SK-N-SH (cell line): ENCODE measurements at regions not wholly inside any gene's neighbourhood (a gene's known extent, or its start where the extent isn't known, plus 50 kb on each side); places are given as distances from the start of the nearest gene placed in this dataset.

Experiments used
- CTCF ChIA-PET: fragments of 300-600, 350-600 bp; formaldehyde crosslinking; extraction: SDS; loops from one replicate; lab custom pipeline; 2021; lab: Yijun Ruan, JAX
- POLR2A ChIA-PET: fragments of 350-600 bp; sonication (Branson Sonifier 250); formaldehyde crosslinking; extraction: SDS; loops from one replicate; lab custom pipeline; 2020; ENCODE audit warnings: antibody characterized with exemption, inconsistent platforms; lab: Yijun Ruan, JAX
- DNase-seq: peaks from one replicate; pipeline ENCODE4 v3.0.0; 2012
- H2AFZ ChIP-seq: fragments of 200-600 bp; sonication (generic); 2 replicates; pipeline ENCODE4 v1.8.1; 2016; ENCODE audit warnings: antibody characterized with exemption, mild to moderate bottlenecking, low read depth
- H3F3A ChIP-seq: fragments of 200-600 bp; sonication (generic); replicated peaks from 2 replicates; pipeline ENCODE3; 2016; ENCODE audit warnings: antibody characterized with exemption, mild to moderate bottlenecking; ENCODE audit not compliant: insufficient read depth
- H3K27ac ChIP-seq, 2 experiments: fragments of 200-500 bp in 1 of 2; fragments of 200-600 bp in 1 of 2; sonication (Bioruptor generic) in 1 of 2; sonication (generic), shearing (Covaris generic) in 1 of 2; 2 replicates each; pipeline versions ENCODE4 v1.5.1 to v1.6.1; 2014 to 2016; ENCODE audit warnings: low read depth in 2 of 2, inconsistent platforms in 1 of 2, low read length in 1 of 2, mild to moderate bottlenecking in 1 of 2, mixed read lengths in 1 of 2
- H3K27me3 ChIP-seq: fragments of 200-600 bp; sonication (generic), shearing (Covaris generic); 2 replicates; pipeline ENCODE4 v1.6.1; 2016; ENCODE audit warnings: mixed run types; ENCODE audit not compliant: insufficient read depth
- H3K36me3 ChIP-seq, 2 experiments: fragments of 200-500 bp in 1 of 2; fragments of 200-600 bp in 1 of 2; sonication (Bioruptor generic) in 1 of 2; sonication (generic) in 1 of 2; replicated peaks in 1 of 2; 2 replicates each; pipeline versions ENCODE3 to v1.5.1; 2014 to 2016; ENCODE audit warnings: low read length in 1 of 2, mild to moderate bottlenecking in 1 of 2; ENCODE audit not compliant: insufficient read depth in 2 of 2, control insufficient read depth in 1 of 2
- H3K4me1 ChIP-seq, 2 experiments: fragments of 200-500 bp in 1 of 2; fragments of 200-600 bp in 1 of 2; sonication (Bioruptor generic) in 1 of 2; sonication (generic), shearing (Covaris generic) in 1 of 2; 2 replicates each; pipeline versions ENCODE4 v1.5.1 to v1.6.1; 2014 to 2016; ENCODE audit warnings: low read depth in 1 of 2, low read length in 1 of 2, mixed run types in 1 of 2; ENCODE audit not compliant: insufficient read depth in 2 of 2, control insufficient read depth in 1 of 2
- H3K4me2 ChIP-seq: fragments of 200-600 bp; sonication (generic), shearing (Covaris generic); 2 replicates; pipeline ENCODE4 v1.6.1; 2017; ENCODE audit warnings: mixed run types
- H3K4me3 ChIP-seq, 2 experiments: fragments of 200-500 bp in 1 of 2; fragments of 200-600 bp in 1 of 2; sonication (Bioruptor generic) in 1 of 2; sonication (generic), shearing (Covaris generic) in 1 of 2; 2 replicates each; pipeline versions ENCODE4 v1.5.1 to v1.8.1; 2014 to 2016; ENCODE audit warnings: low read depth in 2 of 2, inconsistent platforms in 1 of 2, low read length in 1 of 2, mild to moderate bottlenecking in 1 of 2, mixed read lengths in 1 of 2, moderate library complexity in 1 of 2
- H3K79me2 ChIP-seq: fragments of 200-600 bp; sonication (generic); 2 replicates; pipeline ENCODE4 v1.8.1; 2017; ENCODE audit warnings: mild to moderate bottlenecking; ENCODE audit not compliant: insufficient read depth
- H3K9ac ChIP-seq: fragments of 200-600 bp; sonication (generic); 2 replicates; pipeline ENCODE4 v1.6.1; 2017; ENCODE audit warnings: mixed run types
- H3K9me2 ChIP-seq: fragments of 200-600 bp; sonication (generic); 2 replicates; pipeline ENCODE4 v1.6.1; 2017; ENCODE audit warnings: mixed run types
- H3K9me3 ChIP-seq: fragments of 200-600 bp; sonication (generic); 2 replicates; pipeline ENCODE4 v1.6.1; 2017; ENCODE audit warnings: mixed run types, mild to moderate bottlenecking, moderate library complexity
- H4K20me1 ChIP-seq: fragments of 200-600 bp; sonication (generic); 2 replicates; pipeline ENCODE4 v1.6.1; 2017; ENCODE audit warnings: mild to moderate bottlenecking, mixed run types; ENCODE audit not compliant: insufficient read depth
- CHD2 ChIP-seq: fragments of 150-350 bp; IDR thresholded peaks from 2 replicates; pipeline ENCODE4 v1.6.1; 2018; ENCODE audit warnings: low read length; ENCODE audit not compliant: partially characterized antibody
- CTCF ChIP-seq: fragments of 200-600 bp; sonication (generic); IDR thresholded peaks from 2 replicates; pipeline ENCODE4 v1.6.1; 2017; ENCODE audit warnings: antibody characterized with exemption, mild to moderate bottlenecking, moderate library complexity
- ELF1 ChIP-seq: IDR thresholded peaks from 2 replicates; pipeline ENCODE4 v1.4.0; 2012
- EP300 ChIP-seq, 2 experiments: IDR thresholded peaks; 2 replicates each; pipeline versions ENCODE4 v1.4.0 to v1.6.1; 2012; ENCODE audit warnings: borderline replicate concordance in 1 of 2, low read depth in 1 of 2, low read length in 1 of 2
- EZH2phosphoT487 ChIP-seq: fragments of 200-600 bp; sonication (generic); IDR thresholded peaks from 2 replicates; pipeline ENCODE4 v1.6.1; 2017; ENCODE audit warnings: low read depth, mixed run types, mild to moderate bottlenecking, antibody characterized with exemption, moderate library complexity, borderline replicate concordance
- FOXJ3 ChIP-seq: sonication (generic); formaldehyde crosslinking; IDR thresholded peaks from 2 replicates; pipeline ENCODE4 v1.5.1; 2020; ENCODE audit warnings: mild to moderate bottlenecking, missing genetic modification reagents
- FOXM1 ChIP-seq: IDR thresholded peaks from 2 replicates; pipeline ENCODE4 v1.4.0; 2012; ENCODE audit warnings: low read depth, mild to moderate bottlenecking
- GATA2 ChIP-seq: sonication (generic); formaldehyde crosslinking; IDR thresholded peaks from 2 replicates; pipeline ENCODE4 v1.5.0; 2020; ENCODE audit warnings: mild to moderate bottlenecking, missing genetic modification reagents
- JUND ChIP-seq: IDR thresholded peaks from 2 replicates; pipeline ENCODE4 v1.4.0; 2012
- MAX ChIP-seq: IDR thresholded peaks from 2 replicates; pipeline ENCODE4 v1.4.0; 2012; ENCODE audit warnings: low read depth
- MEF2A ChIP-seq: IDR thresholded peaks from 2 replicates; pipeline ENCODE4 v1.4.0; 2012; ENCODE audit warnings: low read depth, borderline replicate concordance
- MXI1 ChIP-seq: IDR thresholded peaks from 2 replicates; pipeline ENCODE4 v1.6.1; 2012; ENCODE audit warnings: mild to moderate bottlenecking, low read depth, low read length, improper control_type of control experiment
- NRF1 ChIP-seq: IDR thresholded peaks from 2 replicates; pipeline ENCODE4 v1.6.1; 2012; ENCODE audit warnings: low read depth, mild to moderate bottlenecking, low read length
- PBX3 ChIP-seq: IDR thresholded peaks from 2 replicates; pipeline ENCODE4; 2012
- RAD21 ChIP-seq: IDR thresholded peaks from 2 replicates; pipeline ENCODE4 v1.6.1; 2012; ENCODE audit warnings: mild to moderate bottlenecking, low read length
- RCOR1 ChIP-seq: fragments of 150-350 bp; IDR thresholded peaks from 2 replicates; pipeline ENCODE4 v1.6.1; 2017; ENCODE audit warnings: antibody characterized with exemption, low read length
- SIN3A ChIP-seq: IDR thresholded peaks from 2 replicates; pipeline ENCODE4 v1.6.1; 2012; ENCODE audit warnings: low read depth, mild to moderate bottlenecking, low read length, moderate library complexity, borderline replicate concordance
- TEAD4 ChIP-seq: IDR thresholded peaks from 2 replicates; pipeline ENCODE4 v1.4.0; 2012; ENCODE audit warnings: mild to moderate bottlenecking, borderline replicate concordance; ENCODE audit not compliant: insufficient read depth
- USF1 ChIP-seq: IDR thresholded peaks from 2 replicates; pipeline ENCODE4 v1.4.0; 2012; ENCODE audit warnings: low read depth, borderline replicate concordance
- ZBTB33 ChIP-seq: IDR thresholded peaks from 2 replicates; pipeline ENCODE4 v1.4.0; 2012; ENCODE audit warnings: low read depth, borderline replicate concordance
- WGBS: methylation state at CpG from one replicate; pipeline ENCODE4 v1.1.6; 2017; ENCODE audit warnings: low lambda C conversion rate; 5-methylcytosine and 5-hydroxymethylcytosine counted together

GRCh38 chr6:121619013-121619412 is 183.6 kb downstream of the GJA1 start:
- 74% methylated on average over 2 of the region's 2 CpGs for WGBS
- POLR2A ChIA-PET = no interaction called here
- TF ChIP-seq USF1 (no peak), ELF1 (no peak), MXI1 (no peak), CHD2 (no peak), TEAD4 (no peak), MEF2A (no peak), FOXJ3 (CRISPR knock-in tag) (no peak), PBX3 (no peak), SIN3A (no peak)
- DNase-seq = no peak
- no peak overlapping the region for H3K4me2 ChIP-seq
- H3K79me2 ChIP-seq = no peaks in the 10 kb centered on the region
- no peaks in the 10 kb centered on the region for H3K4me1 ChIP-seq
- H3K9ac ChIP-seq = no peak overlapping the region
- no peaks in the 10 kb centered on the region for H3K36me3 ChIP-seq
- no peak overlapping the region for H2AFZ ChIP-seq
- H3K27ac ChIP-seq = no peak overlapping the region
- no peaks in the 10 kb centered on the region for H3K27me3 ChIP-seq
- H4K20me1 ChIP-seq = no peaks in the 10 kb centered on the region
- no peaks in the 10 kb centered on the region for H3F3A ChIP-seq
- H3K9me3 ChIP-seq = no peaks in the 10 kb centered on the region
- CTCF ChIA-PET = no interaction called here
- no peak overlapping the region for H3K4me3 ChIP-seq
- H3K9me2 ChIP-seq = no peaks in the 10 kb centered on the region; the same call in 1 of the 2 replicates

- H3K9ac ChIP-seq = no peak overlapping the region
- no peaks in the 10 kb centered on the region for H3K36me3 ChIP-seq
- no peak for TF ChIP-seq MEF2A
- TF ChIP-seq ZBTB33 = no peak
- no peak for TF ChIP-seq PBX3
- TF ChIP-seq GATA2 (CRISPR knock-in tag) = no peak
- TF ChIP-seq JUND = no peak
- TF ChIP-seq NRF1 = no peak
- no peak for TF ChIP-seq CTCF
- TF ChIP-seq ELF1 = no peak
- no peak for TF ChIP-seq EZH2phosphoT487
- TF ChIP-seq CHD2 = no peak
- no peak for TF ChIP-seq FOXM1
- TF ChIP-seq RAD21 = no peak
- no peak for TF ChIP-seq EP300 (IDR thresholded peaks at IDR 0.05; ENCODE audit: borderline replicate concordance in 1 of 2, low read depth in 1 of 2, low read length in 1 of 2)
- no peak for TF ChIP-seq RCOR1
- no peak for TF ChIP-seq MAX
- H3K4me1 ChIP-seq = no peaks in the 10 kb centered on the region
- no peaks in the 10 kb centered on the region for H3K27me3 ChIP-seq
- no peaks in the 10 kb centered on the region for H4K20me1 ChIP-seq
- no peaks in the 10 kb centered on the region for H3K79me2 ChIP-seq
- 88% methylated on average over 7 of the region's 8 CpGs for WGBS
- H3F3A ChIP-seq = no peaks in the 10 kb centered on the region
- no peak overlapping the region for H3K4me2 ChIP-seq
- H3K27ac ChIP-seq = no peak overlapping the region
- no peak overlapping the region for H3K4me3 ChIP-seq
- H3K9me2 ChIP-seq = no peaks in the 10 kb centered on the region; the same call in 1 of the 2 replicates
- CTCF ChIA-PET = no interaction called here
- no peaks in the 10 kb centered on the region for H3K9me3 ChIP-seq
- DNase-seq = no peak
- POLR2A ChIA-PET = no interaction called here
- H2AFZ ChIP-seq = no peak overlapping the region
Measured at GRCh38 chr6:121619987-121620740, 184.7 kb downstream of the GJA1 start.
